Large intestine (tissue), 3 donors: ENCODE measurements at regions not wholly inside any gene's neighbourhood (a gene's known extent, or its start where the extent isn't known, plus 50 kb on each side); places are given as distances from the start of the nearest gene placed in this dataset.

Experiments used
- DNase-seq, 2 donors: peaks; one replicate each; pipeline versions ENCODE4 v3.0.0 to v3.0.0-alpha.2; 2013
- H3K27ac ChIP-seq: one replicate; pipeline ENCODE4 v1.5.1; 2013; ENCODE audit warnings: low read length
- H3K27me3 ChIP-seq: 2 replicates; pipeline ENCODE4 v1.6.1; 2013; ENCODE audit warnings: low read length; ENCODE audit not compliant: control insufficient read depth, insufficient read depth
- H3K36me3 ChIP-seq: 2 replicates; pipeline ENCODE4 v1.6.1; 2013; ENCODE audit warnings: low read length; ENCODE audit not compliant: control insufficient read depth, insufficient read depth
- H3K4me1 ChIP-seq: one replicate; pipeline ENCODE4 v1.6.1; 2013; ENCODE audit warnings: low read length; ENCODE audit not compliant: control insufficient read depth, insufficient read depth
- H3K4me3 ChIP-seq: one replicate; pipeline ENCODE4 v1.5.1; 2013; ENCODE audit warnings: low read length
- H3K9me3 ChIP-seq: one replicate; pipeline ENCODE4 v1.6.1; 2013; ENCODE audit warnings: mild to moderate bottlenecking, low read depth, low read length, moderate library complexity; ENCODE audit not compliant: control insufficient read depth
- WGBS: methylation state at CpG from one replicate; pipeline ENCODE4 v1.1.5; 2013; ENCODE audit warnings: low lambda C conversion rate; ENCODE audit not compliant: insufficient coverage; 5-methylcytosine and 5-hydroxymethylcytosine counted together

GRCh38 chr9:86675805-86676204 is 271.5 kb downstream of the GAS1 start:
- 75% methylated on average over 1 of the region's 5 CpGs for WGBS
- H3K4me1 ChIP-seq, result no peaks in the 10 kb centered on the region
- H3K27me3 ChIP-seq, result no peaks in the 10 kb centered on the region
- H3K36me3 ChIP-seq, result no peaks in the 10 kb centered on the region
- no peak overlapping the region for H3K4me3 ChIP-seq
- no peak overlapping the region for H3K27ac ChIP-seq
- DNase-seq, result no peak
- no peaks in the 10 kb centered on the region for H3K9me3 ChIP-seq

- Histone ChIP-seq H3K27ac (no peak overlapping the region), H3K36me3 (no peaks in the 10 kb centered on the region), H3K27me3 (no peaks in the 10 kb centered on the region), H3K4me1 (no peaks in the 10 kb centered on the region), H3K4me3 (no peak overlapping the region), H3K9me3 (no peaks in the 10 kb centered on the region)
- no peak for DNase-seq
- no CpG with 5 or more reads among the region's 2 CpGs for WGBS
Measured at GRCh38 chr9:86674487-86674886, 272.8 kb downstream of the GAS1 start.

GRCh38 chr9:86672966-86673365 is 274.3 kb downstream of the GAS1 start:
- no CpG with 5 or more reads among the region's 2 CpGs for WGBS
- Histone ChIP-seq H3K36me3 (no peaks in the 10 kb centered on the region), H3K4me3 (no peak overlapping the region), H3K27ac (no peak overlapping the region), H3K27me3 (no peaks in the 10 kb centered on the region), H3K9me3 (no peaks in the 10 kb centered on the region), H3K4me1 (no peaks in the 10 kb centered on the region)
- no peak for DNase-seq

- no peaks in the 10 kb centered on the region for H3K27me3 ChIP-seq
- WGBS, result 100% methylated on average over 1 of the region's 9 CpGs
- H3K4me1 ChIP-seq, result no peaks in the 10 kb centered on the region
- no peak overlapping the region for H3K4me3 ChIP-seq
- no peak overlapping the region for H3K27ac ChIP-seq
- H3K9me3 ChIP-seq, result no peaks in the 10 kb centered on the region
- DNase-seq, result no peak
- H3K36me3 ChIP-seq, result no peaks in the 10 kb centered on the region
Measured at GRCh38 chr9:86672301-86672700, 275.0 kb downstream of the GAS1 start.

GRCh38 chr9:86671018-86671417 is 276.3 kb downstream of the GAS1 start:
- DNase-seq, result no peak
- WGBS, result no CpG with 5 or more reads among the region's 1 CpG
- Histone ChIP-seq H3K27me3 (no peaks in the 10 kb centered on the region), H3K27ac (no peak overlapping the region), H3K36me3 (no peaks in the 10 kb centered on the region), H3K9me3 (no peaks in the 10 kb centered on the region), H3K4me1 (no peaks in the 10 kb centered on the region), H3K4me3 (no peak overlapping the region)

- Histone ChIP-seq H3K9me3 (no peaks in the 10 kb centered on the region), H3K27me3 (no peaks in the 10 kb centered on the region), H3K36me3 (no peaks in the 10 kb centered on the region), H3K4me3 (no peak overlapping the region), H3K4me1 (no peaks in the 10 kb centered on the region), H3K27ac (no peak overlapping the region)
- no CpG with 5 or more reads among the region's 4 CpGs for WGBS
- no peak for DNase-seq
Measured at GRCh38 chr9:86670536-86670935, 276.8 kb downstream of the GAS1 start.

GRCh38 chr9:86670076-86670475 is 277.2 kb downstream of the GAS1 start:
- Histone ChIP-seq H3K4me1 (no peaks in the 10 kb centered on the region), H3K27me3 (no peaks in the 10 kb centered on the region), H3K36me3 (no peaks in the 10 kb centered on the region), H3K27ac (no peak overlapping the region), H3K9me3 (no peaks in the 10 kb centered on the region), H3K4me3 (no peak overlapping the region)
- no CpG with 5 or more reads among the region's 3 CpGs for WGBS
- DNase-seq, result no peak

GRCh38 chr9:86669422-86669821 is 277.9 kb downstream of the GAS1 start:
- Histone ChIP-seq H3K4me1 (no peaks in the 10 kb centered on the region), H3K27ac (no peak overlapping the region), H3K9me3 (no peaks in the 10 kb centered on the region), H3K36me3 (no peaks in the 10 kb centered on the region), H3K4me3 (no peak overlapping the region), H3K27me3 (no peaks in the 10 kb centered on the region)
- DNase-seq, result no peak
- WGBS, result no CpG with 5 or more reads among the region's 4 CpGs

- H3K27me3 ChIP-seq, result no peaks in the 10 kb centered on the region
- no peak for DNase-seq
- H3K27ac ChIP-seq, result no peak overlapping the region
- H3K36me3 ChIP-seq, result no peaks in the 10 kb centered on the region
- H3K9me3 ChIP-seq, result no peaks in the 10 kb centered on the region
- H3K4me3 ChIP-seq, result no peak overlapping the region
- H3K4me1 ChIP-seq, result no peaks in the 10 kb centered on the region
Measured at GRCh38 chr9:86668488-86668887, 278.8 kb downstream of the GAS1 start.

- Histone ChIP-seq H3K27ac (no peak overlapping the region), H3K27me3 (no peaks in the 10 kb centered on the region), H3K9me3 (no peaks in the 10 kb centered on the region), H3K4me1 (no peaks in the 10 kb centered on the region), H3K36me3 (no peaks in the 10 kb centered on the region), H3K4me3 (no peak overlapping the region)
- WGBS, result no CpG with 5 or more reads among the region's 4 CpGs
- DNase-seq, result no peak
Measured at GRCh38 chr9:86667307-86667706, 280.0 kb downstream of the GAS1 start.

- no peaks in the 10 kb centered on the region for H3K4me1 ChIP-seq
- no peak overlapping the region for H3K27ac ChIP-seq
- no peak for DNase-seq
- no peaks in the 10 kb centered on the region for H3K36me3 ChIP-seq
- H3K27me3 ChIP-seq, result no peaks in the 10 kb centered on the region
- H3K9me3 ChIP-seq, result no peaks in the 10 kb centered on the region
- 100% methylated on average over 1 of the region's 1 CpG for WGBS
- H3K4me3 ChIP-seq, result no peak overlapping the region
Measured at GRCh38 chr9:86665416-86665815, 281.9 kb downstream of the GAS1 start.
